Smooth muscle cell (in vitro differentiated cells): ENCODE measurements at regions not wholly inside any gene's neighbourhood (a gene's known extent, or its start where the extent isn't known, plus 50 kb on each side); places are given as distances from the start of the nearest gene placed in this dataset.

ENCODE experiments used
- DNase-seq: peaks from one replicate; lab custom pipeline; 2025; ENCODE audit not compliant: unreplicated experiment; lab: John Stamatoyannopoulos, UW
- H2AFZ ChIP-seq: fragments of 200-600 bp; sonication (generic); 2 replicates; pipeline ENCODE4 v1.6.0; 2016; ENCODE audit warnings: antibody characterized with exemption, low read depth, mild to moderate bottlenecking
- H3F3A ChIP-seq: fragments of 200-600 bp; sonication (generic); 2 replicates; pipeline ENCODE4 v1.6.0; 2017; ENCODE audit warnings: antibody characterized with exemption, low read depth
- H3K27ac ChIP-seq: fragments of 200-600 bp; sonication (generic); 2 replicates; pipeline ENCODE4 v1.5.1; 2016; ENCODE audit warnings: low read depth, mild to moderate bottlenecking
- H3K27me3 ChIP-seq: fragments of 200-600 bp; sonication (generic); 2 replicates; pipeline ENCODE4 v1.6.1; 2016; ENCODE audit warnings: low read depth, mild to moderate bottlenecking
- H3K36me3 ChIP-seq: fragments of 200-600 bp; sonication (generic); 2 replicates; pipeline ENCODE4 v1.5.1; 2016; ENCODE audit warnings: low read depth
- H3K4me1 ChIP-seq: fragments of 200-600 bp; sonication (generic); 2 replicates; pipeline ENCODE4 v1.5.1; 2016; ENCODE audit warnings: low read depth
- H3K4me2 ChIP-seq: fragments of 200-600 bp; sonication (generic); 2 replicates; pipeline ENCODE4 v1.6.0; 2016; ENCODE audit warnings: mild to moderate bottlenecking
- H3K4me3 ChIP-seq: fragments of 200-600 bp; sonication (generic); 2 replicates; pipeline ENCODE4 v1.5.1; 2016; ENCODE audit warnings: mild to moderate bottlenecking
- H3K79me2 ChIP-seq: fragments of 200-600 bp; sonication (generic); 2 replicates; pipeline ENCODE4 v1.6.0; 2016; ENCODE audit warnings: low read depth, mild to moderate bottlenecking
- H3K9ac ChIP-seq: fragments of 200-600 bp; sonication (generic); 2 replicates; pipeline ENCODE4 v1.6.0; 2016; ENCODE audit warnings: low read depth
- H3K9me3 ChIP-seq: fragments of 200-600 bp; sonication (generic); replicated peaks from 2 replicates; pipeline ENCODE4 v1.5.1; 2016; ENCODE audit warnings: low read depth
- H4K20me1 ChIP-seq: fragments of 200-600 bp; sonication (generic); 2 replicates; pipeline ENCODE4 v1.6.0; 2016; ENCODE audit warnings: low read depth
- WGBS: methylation state at CpG from one replicate; pipeline ENCODE4 v1.1.7; 2016; ENCODE audit warnings: low lambda C conversion rate; 5-methylcytosine and 5-hydroxymethylcytosine counted together
- TF ChIP-seq, protein P1 (sequence below): fragments of 200-600 bp; sonication (generic); IDR thresholded peaks from 2 replicates; pipeline ENCODE4 v1.5.1; 2017; ENCODE audit warnings: borderline replicate concordance, mild to moderate bottlenecking, antibody characterized with exemption; ENCODE audit not compliant: insufficient read depth, poor library complexity, severe bottlenecking

DNA sequence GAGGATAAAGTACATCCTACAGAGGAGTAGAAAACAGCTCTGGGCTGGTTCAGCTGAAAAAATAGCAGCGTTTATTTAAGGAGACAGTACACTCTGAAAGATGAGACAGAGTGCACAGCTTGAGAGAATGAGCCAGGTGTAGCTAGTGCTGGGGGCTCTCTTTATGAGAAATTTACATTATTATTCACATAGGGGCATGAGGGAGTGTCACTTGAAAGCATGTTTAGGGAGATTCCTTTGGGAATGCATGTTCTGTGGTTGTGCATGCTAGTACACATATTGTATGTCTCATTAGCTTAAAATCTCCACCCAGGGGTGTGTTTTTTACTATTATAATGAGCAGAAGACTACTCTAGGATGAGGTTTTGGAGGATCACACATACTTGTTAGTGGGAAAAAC lies 1224.4 kb downstream of the REEP3 start:
- no peak overlapping the region for H3K27ac ChIP-seq
- H3K4me3 ChIP-seq = no peak overlapping the region
- H4K20me1 ChIP-seq = no peaks in the 10 kb centered on the region
- no peaks in the 10 kb centered on the region for H3K4me1 ChIP-seq
- TF ChIP-seq, protein P1, sequence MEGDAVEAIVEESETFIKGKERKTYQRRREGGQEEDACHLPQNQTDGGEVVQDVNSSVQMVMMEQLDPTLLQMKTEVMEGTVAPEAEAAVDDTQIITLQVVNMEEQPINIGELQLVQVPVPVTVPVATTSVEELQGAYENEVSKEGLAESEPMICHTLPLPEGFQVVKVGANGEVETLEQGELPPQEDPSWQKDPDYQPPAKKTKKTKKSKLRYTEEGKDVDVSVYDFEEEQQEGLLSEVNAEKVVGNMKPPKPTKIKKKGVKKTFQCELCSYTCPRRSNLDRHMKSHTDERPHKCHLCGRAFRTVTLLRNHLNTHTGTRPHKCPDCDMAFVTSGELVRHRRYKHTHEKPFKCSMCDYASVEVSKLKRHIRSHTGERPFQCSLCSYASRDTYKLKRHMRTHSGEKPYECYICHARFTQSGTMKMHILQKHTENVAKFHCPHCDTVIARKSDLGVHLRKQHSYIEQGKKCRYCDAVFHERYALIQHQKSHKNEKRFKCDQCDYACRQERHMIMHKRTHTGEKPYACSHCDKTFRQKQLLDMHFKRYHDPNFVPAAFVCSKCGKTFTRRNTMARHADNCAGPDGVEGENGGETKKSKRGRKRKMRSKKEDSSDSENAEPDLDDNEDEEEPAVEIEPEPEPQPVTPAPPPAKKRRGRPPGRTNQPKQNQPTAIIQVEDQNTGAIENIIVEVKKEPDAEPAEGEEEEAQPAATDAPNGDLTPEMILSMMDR = no peak
- WGBS = 82% methylated on average over 1 of the region's 1 CpG
- H3K36me3 ChIP-seq = no peaks in the 10 kb centered on the region
- H3F3A ChIP-seq = no peaks in the 10 kb centered on the region
- H3K27me3 ChIP-seq = no peaks in the 10 kb centered on the region
- no peaks in the 10 kb centered on the region for H3K79me2 ChIP-seq
- H2AFZ ChIP-seq = no peak overlapping the region
- H3K9ac ChIP-seq = no peak overlapping the region
- no peaks in the 10 kb centered on the region for H3K9me3 ChIP-seq
- DNase-seq = no peak
- no peak overlapping the region for H3K4me2 ChIP-seq

DNA sequence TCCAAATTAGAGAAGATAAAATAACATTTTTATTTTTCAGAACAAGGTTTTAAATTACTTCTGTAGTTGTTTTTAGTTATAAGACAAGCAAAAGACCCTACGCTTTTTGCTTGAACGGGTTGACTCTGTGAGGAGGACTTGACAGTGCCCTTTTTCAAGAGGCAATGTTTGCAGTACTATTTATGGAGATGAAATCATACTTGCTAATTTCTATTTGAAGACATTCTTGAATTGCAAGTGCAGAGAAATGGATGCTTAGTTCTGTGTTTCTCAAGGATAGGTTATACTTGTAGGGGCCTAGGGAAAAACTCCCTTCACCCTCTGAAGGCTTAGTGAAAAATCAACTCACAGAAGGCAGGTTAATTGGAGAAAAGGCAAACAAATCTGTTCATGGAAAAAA lies 1229.5 kb downstream of the REEP3 start:
- Histone ChIP-seq H3K9ac (no peak overlapping the region), H3K4me2 (no peak overlapping the region), H3K36me3 (no peaks in the 10 kb centered on the region), H3K4me1 (no peaks in the 10 kb centered on the region), H3F3A (no peaks in the 10 kb centered on the region), H3K27ac (no peak overlapping the region), H2AFZ (no peak overlapping the region), H3K79me2 (no peaks in the 10 kb centered on the region), H3K4me3 (no peak overlapping the region), H3K27me3 (no peaks in the 10 kb centered on the region), H3K9me3 (no peaks in the 10 kb centered on the region), H4K20me1 (no peaks in the 10 kb centered on the region)
- no peak for DNase-seq
- TF ChIP-seq, protein P1 = no peak
- WGBS = 93% methylated on average over 2 of the region's 2 CpGs

DNA sequence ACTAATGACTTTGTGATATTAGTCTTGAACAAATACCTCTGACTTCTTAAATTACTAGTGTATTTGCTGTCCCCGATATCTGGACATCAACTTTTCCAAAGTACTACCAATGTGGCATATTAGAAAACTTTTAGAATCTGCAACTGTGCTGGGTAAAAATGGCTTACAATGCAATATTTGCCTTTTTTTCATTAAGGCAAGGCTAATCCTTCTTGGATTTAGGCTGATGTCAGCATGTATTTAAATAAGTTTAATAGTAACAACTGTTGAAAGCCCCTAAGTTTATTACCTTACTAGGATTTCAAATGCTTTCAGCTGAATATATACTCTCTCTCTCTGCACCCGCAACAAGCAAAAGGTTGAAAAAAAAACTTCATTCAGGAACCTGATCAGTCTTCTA lies 1232.3 kb downstream of the REEP3 start:
- 89% methylated on average over 2 of the region's 2 CpGs for WGBS
- Histone ChIP-seq H3K4me2 (no peak overlapping the region), H3K79me2 (no peaks in the 10 kb centered on the region), H3K9me3 (no peaks in the 10 kb centered on the region), H3K27ac (no peak overlapping the region), H3K4me1 (no peaks in the 10 kb centered on the region), H3K4me3 (no peak overlapping the region), H3K36me3 (no peaks in the 10 kb centered on the region), H2AFZ (no peak overlapping the region), H3K9ac (no peak overlapping the region), H3F3A (no peaks in the 10 kb centered on the region), H4K20me1 (no peaks in the 10 kb centered on the region), H3K27me3 (no peaks in the 10 kb centered on the region)
- TF ChIP-seq, protein P1 = no peak
- DNase-seq = no peak

DNA sequence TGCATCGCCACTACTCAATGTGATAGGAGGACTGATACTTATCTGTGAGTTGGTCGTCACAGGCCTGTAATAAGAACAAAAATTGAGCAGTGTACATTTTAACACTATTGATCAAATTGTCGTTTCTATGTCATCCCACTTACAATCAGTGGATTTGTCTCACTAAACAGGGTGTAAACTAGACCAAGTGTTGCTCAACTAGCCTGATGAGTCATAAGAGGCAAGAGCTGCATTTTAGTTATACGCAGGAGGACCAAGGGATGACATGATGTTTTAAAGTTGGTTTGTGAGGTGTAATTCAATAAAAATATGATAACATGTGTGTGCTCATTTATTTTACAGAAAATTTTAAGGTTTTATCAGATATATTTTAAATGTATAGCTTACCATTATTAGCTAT lies 1239.2 kb downstream of the REEP3 start:
- no peak for DNase-seq
- Histone ChIP-seq H3K36me3 (no peaks in the 10 kb centered on the region), H3F3A (no peaks in the 10 kb centered on the region), H3K27me3 (no peaks in the 10 kb centered on the region), H3K79me2 (no peaks in the 10 kb centered on the region), H3K4me2 (no peak overlapping the region), H4K20me1 (no peaks in the 10 kb centered on the region), H3K9ac (no peak overlapping the region), H3K9me3 (no peaks in the 10 kb centered on the region), H3K4me3 (no peak overlapping the region), H3K27ac (no peak overlapping the region), H2AFZ (no peak overlapping the region), H3K4me1 (no peaks in the 10 kb centered on the region)
- TF ChIP-seq, protein P1 = no peak
- 51% methylated on average over 4 of the region's 4 CpGs for WGBS
